ENCODE measurements at regions not wholly inside any gene's neighbourhood (a gene's known extent, or its start where the extent isn't known, plus 50 kb on each side); places are given as distances from the start of the nearest gene placed in this dataset.
"Not testable (repeated sequence)": the region's sequence is repeated elsewhere in the genome, so short reads cannot be mapped to it uniquely, and the experiment has no call there.

GRCh38 chr7:113742946-113743431 is 175.8 kb downstream of the PPP1R3A start:
- H3K4me2 ChIP-seq (replicated peaks; ENCODE audit: extremely low read depth, low read length, poor library complexity, severe bottlenecking); H3K9me3 ChIP-seq (replicated peaks in 1 of 2; ENCODE audit: control insufficient read depth in 1 of 2, insufficient read depth in 1 of 2, low read length in 2 of 2); H3K4me3 Mint-ChIP-seq; H2AFZ ChIP-seq (ENCODE audit: insufficient read depth, low read depth, low read length, poor library complexity, severe bottlenecking); H3K9ac ChIP-seq (ENCODE audit: insufficient read depth, low read length, poor library complexity, severe bottlenecking); intact Hi-C loops (cut with micrococcal nuclease); H3K4me1 Mint-ChIP-seq; H3K4me3 ChIP-seq (replicated peaks in 1 of 3; ENCODE audit: low read depth in 2 of 3, low read length in 3 of 3); H3K36me3 Mint-ChIP-seq; H3K27ac ChIP-seq (ENCODE audit: low read depth in 1 of 2, low read length in 2 of 2); H3K36me3 ChIP-seq (replicated peaks in 1 of 2; ENCODE audit: control insufficient read depth in 1 of 2, insufficient read depth in 2 of 2, low read length in 2 of 2); H3K27me3 ChIP-seq (ENCODE audit: control insufficient read depth in 2 of 2, insufficient read depth in 2 of 2, low read length in 2 of 2); H3K79me2 ChIP-seq (ENCODE audit: insufficient read depth, low read length); H3K27ac Mint-ChIP-seq; H4K20me1 ChIP-seq (ENCODE audit: insufficient read depth, low read length); H3K27me3 Mint-ChIP-seq (ENCODE audit: low read depth in 3 of 3); H3K4me1 ChIP-seq (ENCODE audit: control insufficient read depth in 1 of 2, insufficient read depth in 2 of 2, low read length in 2 of 2); DNase-seq: not testable (repeated sequence)
- H3K9me3 Mint-ChIP-seq = peaks cover 0 to 10% (median 9%) of the 10 kb centered on the region in 7 donors
- WGBS (ENCODE audit: insufficient coverage) = 89% methylated on average over 17 of the region's 34 CpGs

- Histone ChIP-seq H3K27ac (ENCODE audit: low read depth in 1 of 2, low read length in 2 of 2) (no peak overlapping the region), H3K9ac (ENCODE audit: insufficient read depth, low read length, poor library complexity, severe bottlenecking) (no peak overlapping the region), H3K27me3 (ENCODE audit: control insufficient read depth in 2 of 2, insufficient read depth in 2 of 2, low read length in 2 of 2) (no peaks in the 10 kb centered on the region), H3K79me2 (ENCODE audit: insufficient read depth, low read length) (no peaks in the 10 kb centered on the region), H3K4me2 (replicated peaks; ENCODE audit: extremely low read depth, low read length, poor library complexity, severe bottlenecking) (no peak overlapping the region), H3K36me3 (replicated peaks in 1 of 2; ENCODE audit: control insufficient read depth in 1 of 2, insufficient read depth in 2 of 2, low read length in 2 of 2) (no peaks in the 10 kb centered on the region), H2AFZ (ENCODE audit: insufficient read depth, low read depth, low read length, poor library complexity, severe bottlenecking) (no peak overlapping the region), H3K9me3 (replicated peaks in 1 of 2; ENCODE audit: control insufficient read depth in 1 of 2, insufficient read depth in 1 of 2, low read length in 2 of 2) (peaks cover 0 to 5% of the 10 kb centered on the region in 2 donors), H3K4me3 (replicated peaks in 1 of 3; ENCODE audit: low read depth in 2 of 3, low read length in 3 of 3) (no peak overlapping the region), H4K20me1 (ENCODE audit: insufficient read depth, low read length) (no peaks in the 10 kb centered on the region), H3K4me1 (ENCODE audit: control insufficient read depth in 1 of 2, insufficient read depth in 2 of 2, low read length in 2 of 2) (no peaks in the 10 kb centered on the region)
- no peak for DNase-seq
- no CpG with 5 or more reads among the region's 2 CpGs for WGBS (ENCODE audit: insufficient coverage)
- no peak for TF ChIP-seq CTCF (IDR thresholded peaks at IDR 0.05)
- intact Hi-C loops (cut with micrococcal nuclease) = no loop called here
- Mint-ChIP-seq H3K4me3 (no peak overlapping the region), H3K9me3 (peaks cover 0 to 10% (median 9%) of the 10 kb centered on the region in 7 donors), H3K27me3 (ENCODE audit: low read depth in 3 of 3) (peaks cover 0 to 2% (median 2%) of the 10 kb centered on the region in 3 donors), H3K36me3 (no peaks in the 10 kb centered on the region), H3K27ac (no peak overlapping the region), H3K4me1 (no peaks in the 10 kb centered on the region)
These were observed 176.4 kb downstream of the PPP1R3A start for GRCh38 chr7:113742377-113742776.

Measured in CD14-positive monocyte (primary cell).